Caco-2 (cell line): ENCODE measurements at regions not wholly inside any gene's neighbourhood (a gene's known extent, or its start where the extent isn't known, plus 50 kb on each side); places are given as distances from the start of the nearest gene placed in this dataset.

ENCODE experiments used
- BruUV-seq: library from RNA; stranded (reverse); fragments of 400-500 nt; replicated peaks from 2 replicates; lab custom pipeline; 2021; lab: Mats Ljungman, UMichigan
- CTCF ChIA-PET: fragments of 300-600 bp; sonication (Branson Sonifier 250); formaldehyde crosslinking; loops from one replicate; lab custom pipeline; 2022; ENCODE audit warnings: antibody characterized with exemption; lab: Charles Lee
- POLR2A ChIA-PET: fragments of 300-600 bp; sonication (Branson Sonifier 250); formaldehyde crosslinking; loops from one replicate; lab custom pipeline; 2022; ENCODE audit warnings: antibody characterized with exemption; lab: Charles Lee
- DNase-seq, 2 experiments: peaks; one replicate each; pipeline versions ENCODE4 v3.0.0 to v3.0.0-alpha.2; 2020 to 2022
- H3K27me3 ChIP-seq: replicated peaks from 2 replicates; pipeline ENCODE4 v1.6.0; 2011; ENCODE audit warnings: low read length; ENCODE audit not compliant: control insufficient read depth, insufficient read depth
- H3K36me3 ChIP-seq: 2 replicates; pipeline ENCODE4 v1.5.1; 2011; ENCODE audit warnings: low read length; ENCODE audit not compliant: control insufficient read depth, insufficient read depth
- H3K4me1 ChIP-seq: fragments of 250-450 bp; sonication (Bioruptor Pico); 2 replicates; pipeline ENCODE4 v1.5.1; 2020; ENCODE audit warnings: mild to moderate bottlenecking
- H3K4me3 ChIP-seq: 2 replicates; pipeline ENCODE4 v1.5.1; 2011; ENCODE audit warnings: low read depth, mild to moderate bottlenecking, control low read depth, low read length
- H3K9me3 ChIP-seq: fragments of 250-450 bp; sonication (Bioruptor Pico); 2 replicates; pipeline ENCODE4 v1.5.1; 2020; ENCODE audit warnings: mild to moderate bottlenecking, moderate library complexity
- H3K27ac Mint-ChIP-seq: one replicate; pipeline ENCODE4 v1.8.0; 2022; ENCODE audit warnings: mixed read lengths; ENCODE audit not compliant: unreplicated experiment
- H3K27me3 Mint-ChIP-seq: one replicate; pipeline ENCODE4 v1.8.0; 2022; ENCODE audit warnings: mixed read lengths; ENCODE audit not compliant: insufficient read depth, unreplicated experiment
- H3K36me3 Mint-ChIP-seq: one replicate; pipeline ENCODE4 v1.8.0; 2022; ENCODE audit warnings: mild to moderate bottlenecking, mixed read lengths; ENCODE audit not compliant: insufficient read depth, unreplicated experiment
- H3K4me1 Mint-ChIP-seq: one replicate; pipeline ENCODE4 v1.8.0; 2022; ENCODE audit warnings: low read depth, mixed read lengths; ENCODE audit not compliant: unreplicated experiment
- H3K4me3 Mint-ChIP-seq: one replicate; pipeline ENCODE4 v1.8.0; 2022; ENCODE audit warnings: mild to moderate bottlenecking, moderate library complexity, mixed read lengths; ENCODE audit not compliant: unreplicated experiment
- H3K9me3 Mint-ChIP-seq: one replicate; pipeline ENCODE4 v1.8.0; 2022; ENCODE audit warnings: mixed read lengths; ENCODE audit not compliant: unreplicated experiment
- intact Hi-C: fragments of 100-400 bp; cut with micrococcal nuclease; formaldehyde crosslinking; loops from one replicate; pipeline ENCODE4 v1.10.0; 2022; ENCODE audit not compliant: unreplicated experiment
- TF ChIP-seq, protein P1 (sequence below), 2 experiments: fragments of 200-600 bp in 1 of 2; IDR thresholded peaks; 1 replicate in 1 of 2; 2 replicates in 1 of 2; pipeline versions ENCODE4 v1.5.1 to v1.8.0; 2011 to 2022; ENCODE audit warnings: antibody characterized with exemption in 1 of 2, control low read depth in 1 of 2, inconsistent platforms in 1 of 2, low read depth in 1 of 2, low read length in 1 of 2, mild to moderate bottlenecking in 1 of 2, moderate library complexity in 1 of 2; ENCODE audit not compliant: insufficient read depth in 1 of 2, severe bottlenecking in 1 of 2, unreplicated experiment in 1 of 2

DNA sequence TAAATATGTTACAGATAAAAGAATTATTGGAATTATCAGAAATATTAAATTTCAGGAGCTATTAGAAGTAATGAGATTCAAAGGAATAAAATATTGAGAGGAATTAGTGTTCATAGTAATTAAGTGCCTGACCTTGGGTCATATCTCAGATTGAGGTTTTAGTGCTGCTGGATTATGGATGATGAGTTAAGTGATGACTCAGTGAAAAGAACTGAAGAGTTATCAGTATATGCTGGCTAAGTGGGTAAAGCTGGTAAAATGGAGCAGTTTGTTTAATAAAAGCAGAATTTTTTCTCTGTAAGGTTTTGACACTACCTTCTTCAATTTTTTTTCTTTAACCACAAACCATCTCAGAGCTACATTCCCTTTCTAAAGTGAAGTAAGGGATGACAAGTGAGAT, 206.7 kb downstream of the MANEA start:
- H3K27me3 Mint-ChIP-seq = no peaks in the 10 kb centered on the region
- no peak overlapping the region for H3K4me3 ChIP-seq
- H3K36me3 Mint-ChIP-seq = no peaks in the 10 kb centered on the region
- H3K4me3 Mint-ChIP-seq = no peak overlapping the region
- H3K27me3 ChIP-seq = no peaks in the 10 kb centered on the region
- no peak overlapping the region for H3K27ac Mint-ChIP-seq
- ChIA-PET POLR2A (no interaction called here), CTCF (no interaction called here)
- peaks cover 2% of the 10 kb centered on the region for H3K9me3 Mint-ChIP-seq
- H3K9me3 ChIP-seq = no peaks in the 10 kb centered on the region
- peaks cover 18% of the 10 kb centered on the region for H3K4me1 Mint-ChIP-seq
- DNase-seq = no peak
- H3K4me1 ChIP-seq = peaks cover 39% of the 10 kb centered on the region
- TF ChIP-seq, protein P1, sequence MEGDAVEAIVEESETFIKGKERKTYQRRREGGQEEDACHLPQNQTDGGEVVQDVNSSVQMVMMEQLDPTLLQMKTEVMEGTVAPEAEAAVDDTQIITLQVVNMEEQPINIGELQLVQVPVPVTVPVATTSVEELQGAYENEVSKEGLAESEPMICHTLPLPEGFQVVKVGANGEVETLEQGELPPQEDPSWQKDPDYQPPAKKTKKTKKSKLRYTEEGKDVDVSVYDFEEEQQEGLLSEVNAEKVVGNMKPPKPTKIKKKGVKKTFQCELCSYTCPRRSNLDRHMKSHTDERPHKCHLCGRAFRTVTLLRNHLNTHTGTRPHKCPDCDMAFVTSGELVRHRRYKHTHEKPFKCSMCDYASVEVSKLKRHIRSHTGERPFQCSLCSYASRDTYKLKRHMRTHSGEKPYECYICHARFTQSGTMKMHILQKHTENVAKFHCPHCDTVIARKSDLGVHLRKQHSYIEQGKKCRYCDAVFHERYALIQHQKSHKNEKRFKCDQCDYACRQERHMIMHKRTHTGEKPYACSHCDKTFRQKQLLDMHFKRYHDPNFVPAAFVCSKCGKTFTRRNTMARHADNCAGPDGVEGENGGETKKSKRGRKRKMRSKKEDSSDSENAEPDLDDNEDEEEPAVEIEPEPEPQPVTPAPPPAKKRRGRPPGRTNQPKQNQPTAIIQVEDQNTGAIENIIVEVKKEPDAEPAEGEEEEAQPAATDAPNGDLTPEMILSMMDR (IDR thresholded peaks at IDR 0.05; ENCODE audit: insufficient read depth in 1 of 2, low read depth in 1 of 2, low read length in 1 of 2, severe bottlenecking in 1 of 2, unreplicated experiment in 1 of 2) = no peak
- BruUV-seq = no TSS peak
- H3K36me3 ChIP-seq = no peaks in the 10 kb centered on the region
- intact Hi-C loops = no loop called here

DNA sequence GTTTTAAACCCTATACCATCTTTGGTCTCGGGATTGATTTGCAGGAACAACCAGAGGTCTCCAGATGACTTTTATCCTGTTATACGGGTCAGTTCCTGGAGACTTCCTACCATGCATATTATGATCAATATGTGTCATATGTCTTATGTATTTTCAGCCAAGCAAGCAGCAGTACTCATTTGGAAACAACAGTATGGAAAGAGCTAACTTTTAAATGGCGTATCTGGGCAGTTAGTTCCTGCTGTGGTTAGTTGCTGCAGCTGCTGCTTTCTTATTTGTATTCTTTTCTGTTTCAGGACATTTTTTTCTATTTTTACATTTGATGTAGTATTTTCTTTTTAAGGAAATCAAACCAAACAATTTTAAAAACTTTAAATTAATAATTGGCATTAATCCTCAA, 207.5 kb downstream of the MANEA start:
- intact Hi-C loops = no loop called here
- no TSS peak for BruUV-seq
- TF ChIP-seq, protein P1 (IDR thresholded peaks at IDR 0.05; ENCODE audit: insufficient read depth in 1 of 2, low read depth in 1 of 2, low read length in 1 of 2, severe bottlenecking in 1 of 2, unreplicated experiment in 1 of 2) = no peak

DNA sequence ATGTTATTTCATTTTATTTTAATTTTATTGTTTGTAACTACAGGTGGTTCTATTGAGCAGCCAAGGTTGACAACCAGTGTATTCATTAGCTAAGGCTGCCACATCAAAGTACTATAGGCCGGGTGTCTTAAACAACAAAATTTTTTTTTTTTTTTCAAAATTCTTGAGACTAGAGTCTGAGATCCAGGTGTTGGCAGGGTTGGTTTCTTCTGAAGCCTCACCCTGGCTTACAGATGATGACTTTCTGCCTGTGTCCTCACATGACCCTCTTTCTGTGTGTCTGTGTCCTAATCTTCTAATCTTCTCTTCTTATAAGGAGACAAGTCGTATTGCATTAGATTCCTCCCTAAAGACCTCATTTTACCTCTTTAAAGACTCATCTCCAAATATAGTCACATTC, 208.4 kb downstream of the MANEA start:
- DNase-seq = peak; percentile 46 to 55
- TF ChIP-seq, protein P1 (IDR thresholded peaks at IDR 0.05; ENCODE audit: insufficient read depth in 1 of 2, low read depth in 1 of 2, low read length in 1 of 2, severe bottlenecking in 1 of 2, unreplicated experiment in 1 of 2) = no peak
- no peaks in the 10 kb centered on the region for H3K27me3 ChIP-seq
- H3K27ac Mint-ChIP-seq = no peak overlapping the region
- H3K36me3 ChIP-seq = no peaks in the 10 kb centered on the region
- peaks cover 9% of the 10 kb centered on the region for H3K9me3 Mint-ChIP-seq
- CTCF ChIA-PET = no interaction called here
- intact Hi-C loops = no loop called here
- no peak overlapping the region for H3K4me3 ChIP-seq
- no peaks in the 10 kb centered on the region for H3K27me3 Mint-ChIP-seq
- H3K9me3 ChIP-seq = no peaks in the 10 kb centered on the region
- POLR2A ChIA-PET = no interaction called here
- no TSS peak for BruUV-seq
- H3K4me1 ChIP-seq = peaks cover 43% of the 10 kb centered on the region
- H3K4me1 Mint-ChIP-seq = peaks cover 3% of the 10 kb centered on the region
- H3K4me3 Mint-ChIP-seq = no peak overlapping the region
- no peaks in the 10 kb centered on the region for H3K36me3 Mint-ChIP-seq

More for the DNA sequence above, 207.5 kb downstream of the MANEA start:
- Histone ChIP-seq H3K9me3 (no peaks in the 10 kb centered on the region), H3K36me3 (no peaks in the 10 kb centered on the region), H3K4me1 (peaks cover 41% of the 10 kb centered on the region), H3K27me3 (no peaks in the 10 kb centered on the region), H3K4me3 (no peak overlapping the region)
- peaks cover 9% of the 10 kb centered on the region for H3K9me3 Mint-ChIP-seq
- H3K4me3 Mint-ChIP-seq = peak overlapping the region; percentile 22
- CTCF ChIA-PET = no interaction called here
- no peaks in the 10 kb centered on the region for H3K27me3 Mint-ChIP-seq
- no peak for DNase-seq
- POLR2A ChIA-PET = no interaction called here
- no peaks in the 10 kb centered on the region for H3K36me3 Mint-ChIP-seq
- no peak overlapping the region for H3K27ac Mint-ChIP-seq
- H3K4me1 Mint-ChIP-seq = peaks cover 12% of the 10 kb centered on the region
